ENCODE measurements at regions not wholly inside any gene's neighbourhood (a gene's known extent, or its start where the extent isn't known, plus 50 kb on each side); places are given as distances from the start of the nearest gene placed in this dataset.
A peak's percentile ranks its signal among the peaks of the same experiment; 100 is the strongest.
"Not testable (repeated sequence)": the region's sequence is repeated elsewhere in the genome, so short reads cannot be mapped to it uniquely, and the experiment has no call there.

- DNase-seq (ENCODE audit: low spot score in 2 of 2); H3K27me3 ChIP-seq; H3K4me1 ChIP-seq; H3K4me3 ChIP-seq; H3K9me3 ChIP-seq; H3K27ac ChIP-seq; H3K36me3 ChIP-seq: not testable (repeated sequence)
- TF ChIP-seq, protein P1, sequence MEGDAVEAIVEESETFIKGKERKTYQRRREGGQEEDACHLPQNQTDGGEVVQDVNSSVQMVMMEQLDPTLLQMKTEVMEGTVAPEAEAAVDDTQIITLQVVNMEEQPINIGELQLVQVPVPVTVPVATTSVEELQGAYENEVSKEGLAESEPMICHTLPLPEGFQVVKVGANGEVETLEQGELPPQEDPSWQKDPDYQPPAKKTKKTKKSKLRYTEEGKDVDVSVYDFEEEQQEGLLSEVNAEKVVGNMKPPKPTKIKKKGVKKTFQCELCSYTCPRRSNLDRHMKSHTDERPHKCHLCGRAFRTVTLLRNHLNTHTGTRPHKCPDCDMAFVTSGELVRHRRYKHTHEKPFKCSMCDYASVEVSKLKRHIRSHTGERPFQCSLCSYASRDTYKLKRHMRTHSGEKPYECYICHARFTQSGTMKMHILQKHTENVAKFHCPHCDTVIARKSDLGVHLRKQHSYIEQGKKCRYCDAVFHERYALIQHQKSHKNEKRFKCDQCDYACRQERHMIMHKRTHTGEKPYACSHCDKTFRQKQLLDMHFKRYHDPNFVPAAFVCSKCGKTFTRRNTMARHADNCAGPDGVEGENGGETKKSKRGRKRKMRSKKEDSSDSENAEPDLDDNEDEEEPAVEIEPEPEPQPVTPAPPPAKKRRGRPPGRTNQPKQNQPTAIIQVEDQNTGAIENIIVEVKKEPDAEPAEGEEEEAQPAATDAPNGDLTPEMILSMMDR (IDR thresholded peaks at IDR 0.05) = peak in 1 of 2 donors; percentile 24
Measured at GRCh38 chr2:94797235-94797634, 74.0 kb upstream of the TEKT4 start.

Measured in suprapubic skin (tissue), 4 donors.